HG02763 (cell line): ENCODE measurements at regions not wholly inside any gene's neighbourhood (a gene's known extent, or its start where the extent isn't known, plus 50 kb on each side); places are given as distances from the start of the nearest gene placed in this dataset.

Experiments used
- ATAC-seq: cut with Tn5 transposase; IDR thresholded peaks from one replicate; pipeline ENCODE4 v1.9.1; 2021; ENCODE audit warnings: mild to moderate bottlenecking, moderate library complexity; ENCODE audit not compliant: unreplicated experiment

- no peak for ATAC-seq
Measured at GRCh38 chr18:49663899-49664890, 102.3 kb downstream of the LIPG start.

DNA sequence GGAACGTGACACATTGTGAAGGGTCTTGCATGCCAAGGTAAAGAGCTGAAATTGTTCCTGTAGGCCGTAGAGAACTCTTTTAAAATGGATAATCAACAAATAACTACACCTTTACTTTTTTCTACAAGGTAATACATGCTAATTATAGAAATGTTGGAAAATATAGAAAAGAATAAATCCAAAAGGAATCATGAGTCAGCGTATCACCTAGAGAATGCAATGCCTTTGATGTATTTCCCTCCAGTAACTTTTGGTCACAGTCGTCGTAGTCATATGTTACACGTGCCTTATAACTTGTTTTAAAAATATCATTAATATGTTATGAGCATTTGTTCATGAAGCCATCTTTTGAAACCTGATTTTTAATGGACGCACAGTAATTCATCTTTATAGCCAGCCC, 100.6 kb downstream of the LIPG start:
- no peak for ATAC-seq

- ATAC-seq = no peak
Measured at GRCh38 chr18:49658823-49659404, 97.1 kb downstream of the LIPG start.

DNA sequence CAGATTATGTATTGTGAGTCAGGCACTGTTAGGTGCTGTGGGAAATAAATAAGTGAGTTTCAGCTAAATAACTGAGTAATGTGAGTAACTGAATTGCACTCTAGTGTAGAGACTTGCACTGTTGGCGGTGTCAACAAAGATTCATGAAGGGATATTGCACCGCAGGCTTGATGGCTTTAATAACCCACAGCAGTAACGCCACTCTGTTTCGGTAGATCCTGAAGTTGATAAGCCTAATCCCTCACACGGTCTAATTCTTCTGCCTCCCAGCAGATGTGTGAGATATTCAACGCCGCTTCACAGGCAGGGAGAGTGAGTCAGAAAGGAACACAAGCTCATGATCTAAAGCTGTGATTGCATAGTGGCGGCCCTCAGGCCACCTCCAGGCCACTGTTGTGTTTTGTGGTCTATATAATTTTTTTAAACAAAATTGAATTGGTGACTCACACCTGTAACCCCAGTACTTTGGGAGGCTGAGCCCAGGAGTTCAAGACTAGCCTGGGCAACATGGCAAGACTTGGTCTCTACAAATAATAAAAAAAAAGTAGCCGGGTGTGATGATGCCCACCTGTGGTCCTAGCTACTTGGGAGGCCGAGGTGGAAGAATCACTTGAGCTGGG, 94.3 kb downstream of the LIPG start:
- ATAC-seq = no peak

DNA sequence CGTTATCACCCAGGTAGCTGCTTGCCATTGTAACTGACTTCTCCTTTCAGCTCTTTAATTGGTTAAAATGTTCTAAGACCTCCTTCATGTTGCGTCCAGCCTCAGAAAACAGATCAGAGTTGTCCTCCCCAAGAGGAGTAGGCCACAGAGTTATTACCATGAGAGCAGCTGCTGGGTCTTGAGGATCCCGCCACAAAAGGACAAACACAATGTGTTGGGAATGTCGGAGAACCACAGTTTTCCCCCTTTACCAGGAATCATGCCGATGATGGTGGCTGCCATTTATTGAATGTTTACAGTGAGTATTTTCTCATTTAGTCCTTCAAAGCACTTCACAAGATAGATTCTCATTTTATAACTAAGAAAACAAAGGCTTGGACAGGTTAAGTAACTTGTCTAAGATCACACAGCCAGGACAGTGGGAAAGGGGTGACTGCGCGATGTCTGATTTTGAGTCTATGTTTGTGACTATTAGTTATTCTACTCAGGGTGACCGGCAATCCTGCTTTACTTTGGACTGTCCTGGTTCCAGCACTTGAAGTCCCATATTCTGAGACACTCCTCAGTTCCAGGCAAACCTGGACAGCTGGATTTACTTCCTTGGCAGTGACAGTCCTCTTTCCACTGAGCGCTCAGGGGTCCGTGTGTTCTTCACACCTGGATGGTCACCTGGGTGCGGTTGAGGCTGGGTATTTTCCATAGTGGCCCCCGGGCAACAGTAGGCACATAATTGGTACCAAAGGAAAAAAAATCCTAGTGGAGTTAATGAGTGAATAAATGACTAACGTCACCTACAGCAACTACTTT, 93.6 kb downstream of the LIPG start:
- ATAC-seq = no peak

DNA sequence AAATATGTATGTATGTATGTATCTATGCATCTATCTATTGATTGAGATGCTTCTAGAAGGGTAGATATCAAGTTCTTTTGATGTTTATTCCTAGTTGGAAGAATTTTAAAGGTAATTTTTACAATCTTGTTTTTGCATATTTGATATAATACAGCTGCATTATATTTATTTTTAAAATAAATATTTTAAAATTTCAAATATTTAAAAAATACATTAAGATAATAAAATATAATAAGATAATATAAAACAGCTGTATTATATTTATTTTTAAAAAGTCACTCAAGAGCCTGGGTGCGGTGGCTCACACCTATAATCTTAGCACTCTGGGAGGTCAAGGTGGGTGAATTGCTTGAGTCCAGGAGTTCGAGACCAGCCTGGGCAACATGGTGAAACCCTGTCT, 92.5 kb downstream of the LIPG start:
- no peak for ATAC-seq

GRCh38 chr18:49652881-49653724, 91.2 kb downstream of the LIPG start:
- no peak for ATAC-seq

DNA sequence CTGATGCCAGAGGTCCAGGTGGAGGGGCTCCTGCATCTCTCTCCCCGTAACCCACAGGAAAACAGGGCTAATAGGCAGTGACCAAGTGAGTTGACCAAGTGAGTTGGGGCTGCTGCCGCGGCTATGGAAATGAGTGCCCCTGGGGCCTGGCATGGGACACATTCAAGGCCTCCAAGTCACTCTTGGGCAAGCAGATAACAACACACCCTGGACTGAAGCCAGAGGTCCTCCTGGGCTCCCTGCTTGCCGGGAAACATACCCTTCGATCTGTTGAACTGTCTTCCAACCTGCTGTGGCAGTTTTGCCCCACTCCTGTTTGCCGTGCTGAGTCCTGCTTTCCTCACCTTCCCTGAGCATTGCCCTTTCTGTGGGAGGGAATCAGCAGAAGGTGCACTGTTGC, 89.2 kb downstream of the LIPG start:
- no peak for ATAC-seq

- ATAC-seq = no peak
Measured at GRCh38 chr18:49650426-49650891, 88.6 kb downstream of the LIPG start.

DNA sequence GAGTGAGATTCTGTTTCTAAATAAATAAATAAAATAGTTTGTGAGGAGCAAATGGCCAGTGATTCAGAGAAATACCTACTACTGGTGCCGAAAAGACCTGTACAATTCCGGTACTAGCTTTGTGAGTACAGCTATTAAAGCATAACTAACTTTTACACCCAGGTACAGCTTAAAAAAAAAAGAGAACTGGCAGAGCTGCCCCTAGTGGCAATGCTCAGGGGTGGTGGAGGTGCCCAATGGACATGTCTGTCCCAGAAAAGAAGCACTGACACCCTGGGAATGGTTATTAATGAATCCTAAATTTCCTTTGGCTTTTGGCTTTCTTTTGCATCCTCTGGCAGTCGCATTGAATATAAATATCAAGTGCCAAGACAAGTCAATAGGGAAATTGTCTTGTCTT, 87.0 kb downstream of the LIPG start:
- ATAC-seq = no peak
